ENCODE measurements at regions not wholly inside any gene's neighbourhood (a gene's known extent, or its start where the extent isn't known, plus 50 kb on each side); places are given as distances from the start of the nearest gene placed in this dataset.

GRCh38 chr4:99736846-99737245 lies 79.2 kb upstream of the C4orf54 start:
- TF ChIP-seq CTCF (IDR thresholded peaks at IDR 0.05) (no peak), EZH2phosphoT487 (IDR thresholded peaks at IDR 0.05) (no peak)

Data from neural progenitor cell (in vitro differentiated cells).